Osteoblast (primary cell): ENCODE measurements at regions not wholly inside any gene's neighbourhood (a gene's known extent, or its start where the extent isn't known, plus 50 kb on each side); places are given as distances from the start of the nearest gene placed in this dataset.
A peak's percentile ranks its signal among the peaks of the same experiment; 100 is the strongest.
"Not testable (repeated sequence)": the region's sequence is repeated elsewhere in the genome, so short reads cannot be mapped to it uniquely, and the experiment has no call there.

Source experiments
- DNase-seq: peaks from one replicate; pipeline ENCODE4 v3.0.0; 2011; ENCODE audit warnings: low spot score, mixed read lengths; ENCODE audit not compliant: insufficient read length; ENCODE audit errors: missing footprints
- H2AFZ ChIP-seq: 2 replicates; pipeline ENCODE4 v1.6.0; 2011; ENCODE audit warnings: mild to moderate bottlenecking, low read length
- H3K27ac ChIP-seq: 2 replicates; pipeline ENCODE4 v1.5.1; 2011; ENCODE audit warnings: mild to moderate bottlenecking, low read depth, low read length, moderate library complexity
- H3K27me3 ChIP-seq: 2 replicates; pipeline ENCODE4 v1.6.0; 2012; ENCODE audit warnings: mild to moderate bottlenecking, control low read depth, inconsistent platforms, low read length, moderate library complexity; ENCODE audit not compliant: insufficient read depth
- H3K36me3 ChIP-seq: 2 replicates; pipeline ENCODE4 v1.5.1; 2011; ENCODE audit warnings: mild to moderate bottlenecking, low read length, control low read depth, moderate library complexity; ENCODE audit not compliant: insufficient read depth
- H3K4me1 ChIP-seq: 2 replicates; pipeline ENCODE4 v1.5.1; 2011; ENCODE audit warnings: mild to moderate bottlenecking, low read length, control low read depth, moderate library complexity; ENCODE audit not compliant: insufficient read depth
- H3K4me2 ChIP-seq: 2 replicates; pipeline ENCODE4 v1.6.0; 2011; ENCODE audit warnings: mild to moderate bottlenecking, low read length; ENCODE audit not compliant: insufficient read depth
- H3K4me3 ChIP-seq: fragments of 200-600 bp; sonication (generic); 3 replicates; pipeline ENCODE4 v1.5.1; 2012; ENCODE audit warnings: mild to moderate bottlenecking, low read length, inconsistent platforms; ENCODE audit not compliant: insufficient read depth
- H3K79me2 ChIP-seq: 2 replicates; pipeline ENCODE4 v1.6.0; 2012; ENCODE audit warnings: mild to moderate bottlenecking, low read length, control low read depth, inconsistent platforms; ENCODE audit not compliant: insufficient read depth
- H3K9me3 ChIP-seq: 2 replicates; pipeline ENCODE4 v1.5.1; 2011; ENCODE audit warnings: low read depth, low read length, control low read depth
- H4K20me1 ChIP-seq: 2 replicates; pipeline ENCODE4 v1.6.0; 2012; ENCODE audit warnings: mild to moderate bottlenecking, low read length, control low read depth; ENCODE audit not compliant: insufficient read depth
- CTCF ChIP-seq: IDR thresholded peaks from 2 replicates; pipeline ENCODE4 v1.5.1; 2011; ENCODE audit warnings: mild to moderate bottlenecking, low read depth, low read length, moderate library complexity; ENCODE audit errors: extremely low read depth

GRCh38 chr10:5284311-5285057, 80.3 kb upstream of the UCN3 start:
- no peaks in the 10 kb centered on the region for H3K79me2 ChIP-seq
- peak overlapping the region; percentile 51 for H3K27ac ChIP-seq
- peaks cover 14% of the 10 kb centered on the region for H3K4me1 ChIP-seq
- no peak overlapping the region for H3K4me3 ChIP-seq
- peak overlapping the region; percentile 79 for H2AFZ ChIP-seq
- no peaks in the 10 kb centered on the region for H3K9me3 ChIP-seq
- H4K20me1 ChIP-seq: no peaks in the 10 kb centered on the region
- no peaks in the 10 kb centered on the region for H3K36me3 ChIP-seq
- no peaks in the 10 kb centered on the region for H3K27me3 ChIP-seq
- no peak for TF ChIP-seq CTCF
- peak overlapping the region; percentile 37 for H3K4me2 ChIP-seq
- DNase-seq: peak; percentile 87

- H4K20me1 ChIP-seq: no peaks in the 10 kb centered on the region
- no peak overlapping the region for H3K4me3 ChIP-seq
- H3K27ac ChIP-seq: peak overlapping the region; percentile 51
- H3K36me3 ChIP-seq: no peaks in the 10 kb centered on the region
- no peak overlapping the region for H3K4me2 ChIP-seq
- H3K79me2 ChIP-seq: no peaks in the 10 kb centered on the region
- peak overlapping the region; percentile 79 for H2AFZ ChIP-seq
- H3K9me3 ChIP-seq: no peaks in the 10 kb centered on the region
- H3K27me3 ChIP-seq: no peaks in the 10 kb centered on the region
- no peak for TF ChIP-seq CTCF
- H3K4me1 ChIP-seq: peaks cover 14% of the 10 kb centered on the region
- DNase-seq: no peak
These were observed 79.6 kb upstream of the UCN3 start for GRCh38 chr10:5285186-5285585.

GRCh38 chr10:5288359-5288758, 76.4 kb upstream of the UCN3 start:
- Histone ChIP-seq H3K27me3 (no peaks in the 10 kb centered on the region), H3K79me2 (no peaks in the 10 kb centered on the region), H4K20me1 (no peaks in the 10 kb centered on the region), H3K4me1 (peaks cover 24% of the 10 kb centered on the region), H2AFZ (no peak overlapping the region), H3K9me3 (no peaks in the 10 kb centered on the region), H3K27ac (no peak overlapping the region), H3K4me3 (no peak overlapping the region), H3K36me3 (no peaks in the 10 kb centered on the region), H3K4me2 (no peak overlapping the region)
- DNase-seq: no peak
- TF ChIP-seq CTCF: no peak

GRCh38 chr10:5289228-5289627, 75.5 kb upstream of the UCN3 start:
- not testable (repeated sequence) for H3K9me3 ChIP-seq, H2AFZ ChIP-seq, H3K4me2 ChIP-seq, H3K27me3 ChIP-seq, H3K36me3 ChIP-seq, H3K4me3 ChIP-seq, H3K79me2 ChIP-seq, DNase-seq, H4K20me1 ChIP-seq, H3K27ac ChIP-seq
- peaks cover 17% of the 10 kb centered on the region for H3K4me1 ChIP-seq
